H9 (cell line): ENCODE measurements at regions not wholly inside any gene's neighbourhood (a gene's known extent, or its start where the extent isn't known, plus 50 kb on each side); places are given as distances from the start of the nearest gene placed in this dataset.

Experiments used
- DNase-seq: peaks from one replicate; pipeline ENCODE4 v3.0.0-alpha.2; 2017
- H2AFZ ChIP-seq: one replicate; pipeline ENCODE4 v1.6.1; 2013; ENCODE audit warnings: mild to moderate bottlenecking, low read length, control low read depth, moderate library complexity
- H2AK5ac ChIP-seq: 2 replicates; pipeline ENCODE4 v1.6.1; 2013; ENCODE audit warnings: low read length, control low read depth, mixed read lengths; ENCODE audit not compliant: insufficient read length
- H2BK120ac ChIP-seq: one replicate; pipeline ENCODE4 v1.6.1; 2013; ENCODE audit warnings: low read depth, mild to moderate bottlenecking, low read length, control low read depth, inconsistent platforms; ENCODE audit not compliant: poor library complexity, severe bottlenecking
- H2BK12ac ChIP-seq: 2 replicates; pipeline ENCODE4 v1.6.1; 2013; ENCODE audit warnings: low read length, control low read depth, mixed read lengths, low read depth; ENCODE audit not compliant: insufficient read length
- H2BK15ac ChIP-seq: 2 replicates; pipeline ENCODE4 v1.6.1; 2013; ENCODE audit warnings: low read depth, low read length, control low read depth
- H2BK20ac ChIP-seq: one replicate; pipeline ENCODE4 v1.6.1; 2013; ENCODE audit warnings: low read depth, mild to moderate bottlenecking, low read length, control low read depth, inconsistent platforms; ENCODE audit not compliant: poor library complexity, severe bottlenecking
- H2BK5ac ChIP-seq: 2 replicates; pipeline ENCODE4 v1.6.1; 2013; ENCODE audit warnings: low read length, control low read depth, mixed read lengths; ENCODE audit not compliant: insufficient read length
- H3K14ac ChIP-seq: 2 replicates; pipeline ENCODE4 v1.6.1; 2013; ENCODE audit warnings: low read length, control low read depth; ENCODE audit not compliant: insufficient read depth
- H3K18ac ChIP-seq: 2 replicates; pipeline ENCODE4 v1.6.1; 2013; ENCODE audit warnings: low read depth, mild to moderate bottlenecking, mixed read lengths, low read length, control low read depth; ENCODE audit not compliant: insufficient read length
- H3K23ac ChIP-seq: 2 replicates; pipeline ENCODE4 v1.6.1; 2013; ENCODE audit warnings: low read length, control low read depth, mixed read lengths, low read depth; ENCODE audit not compliant: insufficient read length
- H3K23me2 ChIP-seq: 2 replicates; pipeline ENCODE4 v1.6.1; 2013; ENCODE audit warnings: low read depth, mild to moderate bottlenecking, mixed read lengths, low read length, control low read depth; ENCODE audit not compliant: insufficient read length, poor library complexity, severe bottlenecking
- H3K27ac ChIP-seq: 2 replicates; pipeline ENCODE4 v1.5.1; 2013; ENCODE audit warnings: low read length, control low read depth, mixed read lengths, low read depth; ENCODE audit not compliant: insufficient read length
- H3K27me3 ChIP-seq: 2 replicates; pipeline ENCODE4 v1.6.1; 2013; ENCODE audit warnings: low read length, control low read depth, inconsistent platforms; ENCODE audit not compliant: insufficient read depth
- H3K4ac ChIP-seq: 2 replicates; pipeline ENCODE4 v1.6.1; 2013; ENCODE audit warnings: low read depth, mild to moderate bottlenecking, control low read depth, inconsistent platforms, low read length, moderate library complexity
- H3K4me1 ChIP-seq: 2 replicates; pipeline ENCODE4 v1.6.1; 2013; ENCODE audit warnings: low read length, control low read depth, inconsistent platforms; ENCODE audit not compliant: insufficient read depth
- H3K4me2 ChIP-seq: 2 replicates; pipeline ENCODE4 v1.6.1; 2013; ENCODE audit warnings: low read length, control low read depth, mixed read lengths; ENCODE audit not compliant: insufficient read length, insufficient read depth
- H3K56ac ChIP-seq: 2 replicates; pipeline ENCODE4 v1.6.1; 2013; ENCODE audit warnings: low read depth, mild to moderate bottlenecking, mixed read lengths, low read length, control low read depth; ENCODE audit not compliant: insufficient read length
- H3K79me1 ChIP-seq: 2 replicates; pipeline ENCODE4 v1.6.1; 2013; ENCODE audit warnings: low read depth, mild to moderate bottlenecking, moderate library complexity, low read length, control low read depth, inconsistent platforms; ENCODE audit not compliant: insufficient read depth, poor library complexity, severe bottlenecking
- H3K79me2 ChIP-seq: 2 replicates; pipeline ENCODE4 v1.6.1; 2013; ENCODE audit warnings: low read length, control low read depth, inconsistent platforms; ENCODE audit not compliant: insufficient read depth
- H3K9ac ChIP-seq: 2 replicates; pipeline ENCODE4 v1.6.1; 2013; ENCODE audit warnings: low read length, control low read depth, mixed read lengths; ENCODE audit not compliant: insufficient read length; ENCODE audit errors: extremely low read depth
- H3K9me3 ChIP-seq: one replicate; pipeline ENCODE4 v1.6.1; 2013; ENCODE audit warnings: low read depth, low read length, inconsistent platforms; ENCODE audit not compliant: control insufficient read depth
- H3T11ph ChIP-seq: one replicate; pipeline ENCODE4 v1.6.1; 2013; ENCODE audit warnings: mild to moderate bottlenecking, low read length, control low read depth, inconsistent platforms
- H4K20me1 ChIP-seq: one replicate; pipeline ENCODE4 v1.6.1; 2013; ENCODE audit not compliant: control insufficient read depth, insufficient read length, insufficient read depth
- H4K5ac ChIP-seq: 2 replicates; pipeline ENCODE4 v1.6.1; 2013; ENCODE audit warnings: low read depth, mild to moderate bottlenecking, mixed read lengths, low read length, control low read depth; ENCODE audit not compliant: insufficient read length
- H4K8ac ChIP-seq: replicated peaks from 2 replicates; pipeline ENCODE4 v1.6.1; 2013; ENCODE audit warnings: low read length, control low read depth, mixed read lengths, low read depth; ENCODE audit not compliant: insufficient read length
- H4K91ac ChIP-seq: 2 replicates; pipeline ENCODE4 v1.6.1; 2013; ENCODE audit warnings: low read depth, mild to moderate bottlenecking, moderate library complexity, mixed read lengths, low read length, control low read depth; ENCODE audit not compliant: insufficient read length
- H3K27ac Mint-ChIP-seq, 3 experiments: 2 replicates in 2 of 3; 3 replicates in 1 of 3; pipeline ENCODE4 v1.8.0; 2020 to 2021; ENCODE audit warnings: mixed read lengths in 3 of 3, mild to moderate bottlenecking in 1 of 3, moderate library complexity in 1 of 3
- H3K27me3 Mint-ChIP-seq: 2 replicates; pipeline ENCODE4 v1.8.0; 2021; ENCODE audit warnings: low read depth, mild to moderate bottlenecking, moderate library complexity, mixed read lengths
- H3K36me3 Mint-ChIP-seq, 3 experiments: 2 replicates in 2 of 3; 3 replicates in 1 of 3; pipeline ENCODE4 v1.8.0; 2020 to 2021; ENCODE audit warnings: low read depth in 3 of 3, mixed read lengths in 3 of 3; ENCODE audit not compliant: insufficient read depth in 1 of 3
- H3K4me1 Mint-ChIP-seq, 2 experiments: 2 replicates each; pipeline ENCODE4 v1.8.0; 2020; ENCODE audit warnings: mixed read lengths in 2 of 2
- H3K4me3 Mint-ChIP-seq, 2 experiments: 2 replicates in 1 of 2; 3 replicates in 1 of 2; pipeline ENCODE4 v1.8.0; 2020 to 2021; ENCODE audit warnings: mild to moderate bottlenecking in 2 of 2, mixed read lengths in 2 of 2, moderate library complexity in 1 of 2
- H3K9me3 Mint-ChIP-seq, 2 experiments: 2 replicates in 1 of 2; 3 replicates in 1 of 2; pipeline ENCODE4 v1.8.0; 2020; ENCODE audit warnings: mild to moderate bottlenecking in 2 of 2, mixed read lengths in 2 of 2, moderate library complexity in 1 of 2
- CTCF ChIP-seq: fragments of 200-600 bp; sonication (generic); conservative IDR thresholded peaks from 3 replicates; pipeline ENCODE4 v1.8.0; 2021; ENCODE audit warnings: antibody characterized with exemption, mild to moderate bottlenecking
- WGBS: extraction: QIAGEN DNeasy Blood & Tissue Kit; methylation state at CpG from one replicate; pipeline ENCODE4 v1.1.7; 2013; ENCODE audit warnings: missing lambda C conversion rate, low lambda C conversion rate, mixed read lengths; ENCODE audit not compliant: insufficient read length; ENCODE audit errors: extremely low coverage; 5-methylcytosine and 5-hydroxymethylcytosine counted together

- Histone ChIP-seq H3K9ac (no peak overlapping the region), H2AFZ (no peak overlapping the region), H3K27me3 (peaks cover 41% of the 10 kb centered on the region), H3K23ac (no peak overlapping the region), H3K23me2 (no peaks in the 10 kb centered on the region), H3K4ac (no peak overlapping the region), H2BK15ac (0 out of 2 replicates have a peak overlapping the region, but pooled peaks have one; percentile 80), H2BK120ac (no peak overlapping the region), H2AK5ac (no peak overlapping the region), H4K5ac (no peak overlapping the region), H3K79me2 (no peaks in the 10 kb centered on the region), H3K14ac (no peak overlapping the region), H4K20me1 (no peaks in the 10 kb centered on the region), H3K27ac (no peak overlapping the region), H4K91ac (no peak overlapping the region), H3T11ph (no peak overlapping the region), H3K9me3 (peaks cover 17% of the 10 kb centered on the region), H3K4me2 (no peak overlapping the region), H2BK20ac (no peak overlapping the region), H3K4me1 (no peaks in the 10 kb centered on the region), H3K18ac (no peak overlapping the region), H2BK12ac (no peak overlapping the region), H3K56ac (no peak overlapping the region), H3K79me1 (no peaks in the 10 kb centered on the region), H4K8ac (no peak overlapping the region), H2BK5ac (no peak overlapping the region)
- WGBS: no CpG with 5 or more reads among the region's 2 CpGs
- Mint-ChIP-seq H3K36me3 (peaks cover 3 to 12% (median 7%) of the 10 kb centered on the region in 3 experiments), H3K27ac (no peak overlapping the region), H3K4me1 (no peaks in the 10 kb centered on the region), H3K9me3 (peaks cover 18 to 19% of the 10 kb centered on the region in 2 experiments), H3K27me3 (peaks cover 100% of the 10 kb centered on the region), H3K4me3 (no peak overlapping the region)
- no peak for TF ChIP-seq CTCF
- DNase-seq: no peak
These were observed 403.0 kb upstream of the TNP1 start for GRCh38 chr2:217262911-217263310.
